CD4-positive, alpha-beta T cell treated with Interleukin-10 for 1 hour (primary cell): ENCODE measurements at regions not wholly inside any gene's neighbourhood (a gene's known extent, or its start where the extent isn't known, plus 50 kb on each side); places are given as distances from the start of the nearest gene placed in this dataset.

Experiments used
- DNase-seq: peaks from one replicate; pipeline ENCODE4 v3.0.0-alpha.2; 2020

DNA sequence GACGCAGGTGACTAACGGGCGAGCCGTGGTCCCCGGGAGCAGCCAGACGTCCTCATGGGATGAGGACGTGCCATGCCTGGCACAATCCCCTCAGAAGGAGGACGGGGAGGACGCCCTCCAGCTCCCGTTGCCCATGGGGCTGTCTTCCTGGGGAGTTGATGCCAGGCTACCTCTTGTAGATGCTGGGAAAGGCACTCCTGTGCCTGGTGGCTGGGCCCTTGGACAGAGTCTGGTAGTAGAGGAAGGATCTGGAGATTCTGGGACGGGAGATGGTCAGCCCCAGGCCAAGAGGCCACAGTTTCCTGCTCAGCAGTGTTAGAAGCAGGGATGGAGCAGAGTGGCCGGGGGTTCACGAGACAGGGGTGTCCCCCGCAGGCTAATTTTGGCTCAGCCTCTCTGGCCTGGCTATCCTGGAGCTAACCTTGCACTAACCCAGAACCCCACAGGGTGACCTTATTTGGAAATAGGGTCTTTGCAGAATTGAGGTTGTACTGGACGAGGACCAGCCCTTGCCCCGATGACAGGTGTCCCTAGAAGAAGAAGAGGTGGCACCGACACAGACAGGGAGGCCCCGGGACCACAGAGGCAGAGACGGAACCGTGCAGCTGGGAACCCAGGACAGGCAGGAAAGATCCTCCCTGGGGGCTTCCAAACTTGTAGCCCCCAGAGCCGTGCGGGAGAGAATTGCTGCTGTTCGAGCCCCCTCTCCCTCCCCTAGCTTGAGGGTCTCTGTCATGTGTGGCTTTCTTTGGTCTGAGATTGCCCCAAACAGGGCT, 50.1 kb upstream of the ADRA2C start:
- DNase-seq, result no peak

DNA sequence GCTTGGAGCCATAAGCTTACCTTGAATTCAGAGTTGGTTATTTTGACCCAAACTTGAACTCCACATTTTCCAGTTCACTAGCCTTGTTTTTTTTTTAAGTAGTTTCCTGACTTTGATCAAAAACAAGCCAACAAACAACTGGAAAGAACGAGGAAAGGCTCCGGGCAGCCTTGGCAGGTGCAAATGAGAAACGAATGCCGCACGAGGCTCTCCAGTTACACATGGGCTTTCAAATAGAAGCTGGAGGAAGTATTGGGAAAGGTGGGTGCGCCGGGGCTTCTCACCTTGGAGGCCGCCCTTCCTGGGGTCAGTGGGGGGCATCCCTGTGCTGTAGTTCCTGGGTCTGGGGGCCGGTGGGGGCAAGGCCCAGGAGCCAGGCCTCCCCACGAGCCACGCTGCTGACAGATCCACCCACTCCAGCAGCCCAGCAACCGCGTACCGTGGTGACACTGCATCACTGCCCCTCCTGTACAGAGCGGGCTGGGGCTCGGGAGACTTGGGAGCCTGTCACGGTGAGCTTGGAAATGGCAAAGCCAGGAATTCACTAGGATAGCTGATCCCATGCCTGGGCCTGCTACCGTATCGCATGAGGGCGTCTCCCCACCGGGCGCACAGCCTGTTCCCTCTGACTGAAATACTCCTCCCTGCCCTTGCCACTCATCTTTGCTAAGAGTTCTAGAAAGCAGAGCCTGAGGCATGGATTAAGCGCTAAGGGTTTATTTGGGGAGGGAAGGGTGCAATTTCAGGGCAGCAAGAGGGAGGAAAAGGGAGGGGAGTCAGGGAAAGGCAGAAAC, 50.9 kb upstream of the ADRA2C start:
- no peak for DNase-seq

- no peak for DNase-seq
Observed at GRCh38 chr4:3714642-3715001, 51.6 kb upstream of the ADRA2C start.

GRCh38 chr4:3713817-3714641, 52.2 kb upstream of the ADRA2C start:
- DNase-seq, result no peak

DNA sequence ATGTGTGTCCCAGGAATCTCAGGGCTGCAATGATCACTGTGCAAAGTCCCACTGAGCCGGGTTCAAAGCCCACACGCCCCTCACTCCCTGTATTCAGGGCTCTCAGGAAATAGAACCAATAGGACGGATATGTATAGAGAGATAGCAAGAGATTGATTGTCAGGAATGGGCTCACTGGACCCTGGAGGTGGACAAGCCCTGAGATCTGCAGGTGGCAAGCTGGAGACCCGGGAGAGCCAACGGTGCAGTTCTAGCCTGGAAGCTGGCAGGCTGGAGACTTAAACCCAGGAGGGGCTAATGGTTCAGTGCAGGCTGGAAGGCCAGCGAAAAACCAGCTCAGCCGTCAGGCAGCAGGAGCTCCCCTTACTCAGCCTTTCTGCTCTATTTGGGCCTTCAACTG, 52.8 kb upstream of the ADRA2C start:
- DNase-seq, result no peak

GRCh38 chr4:3712936-3713335, 53.2 kb upstream of the ADRA2C start:
- no peak for DNase-seq

- DNase-seq, result no peak
Observed at GRCh38 chr4:3712112-3712805, 53.9 kb upstream of the ADRA2C start.

- no peak for DNase-seq
Observed at GRCh38 chr4:3711183-3712111, 54.7 kb upstream of the ADRA2C start.

DNA sequence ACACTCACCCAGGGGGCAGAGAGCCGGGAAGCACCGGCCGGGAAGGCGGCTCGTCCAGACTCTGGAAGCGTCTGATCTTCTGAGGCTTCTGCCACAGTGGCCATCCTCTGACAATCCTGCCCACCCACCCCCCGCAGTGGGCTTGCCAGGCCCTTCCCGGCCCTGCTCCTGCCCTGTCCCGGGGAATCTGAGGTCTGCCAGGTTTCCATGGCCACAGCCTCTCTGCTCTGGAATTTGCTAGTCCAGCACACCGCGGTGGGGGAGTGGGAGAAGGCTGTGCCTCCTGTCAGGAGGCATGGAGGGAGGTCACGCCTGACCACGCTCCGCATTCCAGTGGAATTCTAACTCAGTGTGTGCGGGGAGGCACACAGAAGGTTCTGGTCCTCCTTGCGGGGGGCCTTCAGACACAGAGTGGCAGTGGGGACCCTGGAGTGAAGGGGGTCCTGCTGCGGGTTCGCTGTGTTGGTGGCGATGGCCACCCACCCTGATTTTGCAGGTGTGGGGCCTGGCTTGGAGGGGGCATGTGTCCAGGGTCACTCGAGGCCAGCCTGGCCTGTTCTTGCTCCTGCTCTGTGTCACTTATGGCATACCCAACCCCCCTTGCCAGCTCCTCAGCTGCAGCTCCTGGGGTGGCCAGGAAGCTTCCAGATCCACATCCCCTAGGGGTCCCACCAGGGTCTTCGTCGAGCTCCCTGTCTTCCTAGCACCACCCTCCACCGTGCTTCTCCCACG, 55.6 kb upstream of the ADRA2C start:
- no peak for DNase-seq

GRCh38 chr4:3709846-3710441, 56.2 kb upstream of the ADRA2C start:
- DNase-seq, result no peak

DNA sequence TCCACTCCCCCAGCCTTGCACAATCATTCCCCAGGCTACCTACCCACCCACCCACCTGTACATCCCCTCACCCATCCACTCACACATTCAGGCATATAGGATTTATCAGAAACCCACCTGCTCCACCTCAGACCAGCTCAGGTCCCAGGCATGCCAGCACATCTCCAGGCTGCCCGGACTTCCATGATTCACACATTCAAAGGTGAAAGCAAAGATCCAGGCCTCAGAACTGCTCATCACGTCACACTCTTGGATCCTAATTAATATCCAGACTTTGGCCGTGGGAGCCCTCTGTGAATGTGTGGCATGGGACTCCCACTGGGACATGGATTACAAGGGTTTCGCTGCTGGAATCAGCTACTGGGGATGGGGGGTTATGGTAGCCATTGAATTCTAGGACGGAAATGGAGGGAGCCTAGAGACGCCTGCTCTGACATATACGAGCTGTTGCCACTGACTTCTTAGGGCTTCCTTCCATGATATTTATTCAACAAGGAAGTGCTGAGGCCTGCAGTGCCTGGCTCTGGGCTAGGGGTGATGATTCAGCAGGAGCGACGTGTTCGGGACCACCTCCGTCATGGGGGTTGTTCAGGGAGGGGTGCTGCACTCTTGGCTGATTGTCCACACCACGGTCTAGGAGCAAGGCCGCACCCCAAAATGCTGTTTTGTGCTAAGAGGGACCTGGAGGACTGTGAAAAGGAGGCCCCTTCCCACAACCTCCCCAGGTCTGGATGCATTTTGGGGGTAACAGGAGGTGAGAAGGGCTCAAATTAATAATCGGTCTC, 56.9 kb upstream of the ADRA2C start:
- no peak for DNase-seq

DNA sequence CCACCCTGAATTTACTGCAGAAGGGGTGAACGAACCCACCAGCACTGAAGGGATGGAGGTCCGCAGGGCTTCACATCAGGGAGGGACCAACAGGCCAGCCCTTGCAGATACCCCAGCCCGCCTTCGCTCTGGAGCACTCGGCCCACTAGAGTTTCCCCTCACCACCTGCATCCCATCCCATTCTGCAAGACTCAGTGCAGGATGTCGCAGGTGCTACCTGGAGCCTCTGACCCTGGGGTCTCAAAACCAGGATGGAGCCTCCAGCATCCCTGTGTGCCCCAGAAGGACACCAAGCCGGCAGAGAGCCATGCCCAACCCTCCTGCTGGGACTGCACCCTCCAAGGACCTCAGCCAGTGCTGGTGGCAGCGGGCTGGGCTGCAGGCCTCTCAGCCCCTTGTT, 57.6 kb upstream of the ADRA2C start:
- no peak for DNase-seq

DNA sequence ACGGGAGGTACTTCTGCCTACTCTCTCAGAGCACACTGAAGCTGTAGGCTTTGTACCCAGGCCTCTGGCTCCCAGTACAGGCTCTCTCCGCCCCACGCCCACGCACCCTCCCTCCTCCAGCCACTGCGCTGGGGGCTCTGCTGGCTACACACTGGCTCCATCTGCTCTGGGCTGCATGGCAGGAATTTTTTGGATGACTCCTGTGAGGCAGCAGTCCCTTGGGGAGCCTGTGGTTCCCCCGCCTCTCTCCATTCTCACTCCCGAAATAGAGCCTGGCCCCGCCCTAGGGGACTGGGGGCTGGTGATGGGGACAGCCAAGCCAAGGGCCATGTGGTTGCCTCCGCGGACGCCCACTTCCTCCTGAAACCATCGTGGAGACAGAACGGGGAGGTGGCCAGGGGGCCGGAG, 58.1 kb upstream of the ADRA2C start:
- no peak for DNase-seq

DNA sequence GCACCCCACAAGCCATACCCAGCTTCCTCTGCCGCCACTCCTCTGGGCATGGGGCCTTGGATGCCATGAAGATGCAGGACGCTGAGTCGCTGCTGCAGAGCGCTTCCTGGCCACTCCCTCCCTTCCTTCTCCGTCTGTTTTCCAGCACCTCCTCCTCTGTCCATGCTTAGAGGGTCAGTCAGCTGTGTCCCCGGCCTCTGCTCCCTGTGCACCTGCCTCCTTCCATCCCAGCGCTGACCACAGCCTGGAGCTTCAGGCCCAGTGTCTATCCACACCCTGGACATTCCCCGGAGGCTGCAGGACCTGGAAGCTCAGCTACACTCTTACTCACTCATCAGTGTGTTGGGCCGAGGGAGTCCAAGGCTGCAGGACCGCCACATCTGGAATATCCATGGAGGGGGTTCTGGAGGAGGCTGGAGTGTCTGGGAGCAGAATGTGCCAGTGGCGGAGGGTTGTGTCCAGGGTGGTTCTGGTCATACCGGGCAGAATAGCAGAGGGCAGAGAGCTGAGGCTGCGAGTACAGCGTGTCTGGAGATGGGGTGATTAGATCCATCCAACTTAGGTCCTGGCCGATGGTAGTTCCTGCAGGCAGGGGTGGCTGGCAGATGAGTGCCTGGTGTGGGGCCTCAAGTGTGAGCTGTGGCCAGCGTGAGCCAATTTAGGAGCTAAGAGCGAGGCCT, 58.6 kb upstream of the ADRA2C start:
- DNase-seq, result no peak

DNA sequence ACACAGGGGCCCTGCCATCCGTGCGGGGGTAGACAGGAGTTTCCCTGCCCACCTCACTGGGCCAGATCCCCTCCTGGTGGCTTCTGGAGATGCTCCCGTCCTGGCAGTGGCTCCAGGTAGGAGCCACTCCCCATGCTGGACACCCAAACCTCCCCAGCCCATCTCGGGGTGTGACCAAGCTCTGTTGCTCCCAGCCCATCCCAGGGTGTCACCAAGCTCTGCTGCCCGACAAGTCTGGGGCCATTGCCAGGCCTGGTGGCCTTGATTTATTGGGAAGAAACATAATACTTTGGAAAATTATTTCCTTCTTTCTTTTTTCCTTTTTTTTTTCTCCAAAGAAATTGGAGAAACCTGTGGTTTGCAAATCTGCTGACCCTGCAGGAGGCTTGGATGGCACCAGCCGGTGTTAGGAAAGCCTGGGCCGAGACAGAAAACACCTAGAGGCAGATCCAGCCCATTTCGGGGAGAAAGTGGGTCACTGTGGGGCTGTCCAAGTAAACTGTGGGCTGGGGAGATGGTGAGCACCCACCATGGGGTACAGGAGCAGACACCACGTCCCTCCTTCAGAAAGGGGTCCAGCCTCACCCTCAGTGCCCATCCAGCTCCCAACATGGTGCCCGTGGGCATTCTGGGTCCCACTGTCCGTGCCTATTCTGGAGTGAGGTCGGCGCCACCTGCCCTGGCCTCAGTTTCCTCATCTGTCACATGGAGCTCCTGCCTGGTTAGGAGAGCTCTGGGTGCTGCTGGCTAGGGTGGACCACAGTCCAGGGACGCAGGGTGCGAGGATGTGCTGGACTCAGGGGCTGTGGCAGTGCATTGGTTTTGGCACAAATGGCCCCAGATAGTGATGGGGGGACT, 59.4 kb upstream of the ADRA2C start:
- no peak for DNase-seq

DNA sequence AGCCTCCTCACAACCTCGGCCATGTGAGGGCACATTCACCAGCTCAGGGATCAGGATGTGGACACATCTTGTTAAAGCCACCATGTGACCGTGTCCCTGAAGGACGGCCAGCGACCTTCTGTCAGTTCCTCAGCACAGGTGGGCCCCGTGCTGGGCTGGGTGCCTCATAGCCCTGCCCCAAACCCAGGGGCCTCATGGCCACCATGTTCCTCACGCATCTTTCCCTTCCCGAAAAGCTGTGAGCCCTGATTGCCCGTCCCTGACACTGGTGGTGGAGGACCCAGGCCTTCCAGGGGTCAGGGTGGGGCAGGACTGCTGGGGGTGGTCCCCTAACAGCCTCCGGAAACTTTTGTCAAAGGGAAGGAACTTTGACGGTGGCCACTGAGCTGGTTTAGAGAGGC, 60.1 kb upstream of the ADRA2C start:
- DNase-seq, result no peak

DNA sequence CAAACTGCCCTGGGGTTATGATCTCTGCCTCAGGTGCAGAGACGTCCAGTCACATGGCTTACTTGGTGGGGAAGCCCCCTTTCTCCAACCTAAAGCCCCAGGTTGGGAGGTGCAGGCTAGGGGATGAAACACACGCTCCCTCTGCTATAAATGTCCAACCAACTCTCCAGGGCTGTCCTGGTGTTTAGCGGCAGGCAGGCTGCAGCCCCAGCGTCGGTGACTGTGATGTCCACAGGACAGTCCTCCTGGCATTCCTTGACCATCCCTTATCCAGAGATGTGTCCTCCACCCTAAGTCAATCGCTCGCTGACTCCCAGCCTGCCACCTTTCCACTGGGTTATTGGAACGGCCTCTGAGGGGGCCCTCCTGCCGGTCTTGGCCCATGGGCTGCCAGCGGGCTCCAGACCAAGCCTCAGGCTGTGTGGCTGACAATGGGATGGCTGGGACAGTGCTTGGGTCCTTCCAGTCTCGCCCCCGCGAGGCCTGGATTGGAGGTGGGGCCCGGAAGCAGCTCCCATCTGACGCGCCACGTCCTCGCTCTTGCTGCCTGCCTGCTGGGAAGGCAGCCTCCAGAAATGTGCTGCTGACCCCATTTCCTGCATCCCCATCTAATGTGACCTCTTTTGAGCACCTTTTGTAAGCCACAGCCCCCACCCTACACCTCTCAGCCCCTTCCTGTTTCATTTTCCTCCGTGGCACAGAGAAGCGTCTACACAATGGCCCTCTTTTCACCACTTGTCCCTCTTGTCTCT, 60.8 kb upstream of the ADRA2C start:
- no peak for DNase-seq

GRCh38 chr4:3704669-3705068, 61.5 kb upstream of the ADRA2C start:
- no peak for DNase-seq
